ENCODE measurements at regions not wholly inside any gene's neighbourhood (a gene's known extent, or its start where the extent isn't known, plus 50 kb on each side); places are given as distances from the start of the nearest gene placed in this dataset.

DNA sequence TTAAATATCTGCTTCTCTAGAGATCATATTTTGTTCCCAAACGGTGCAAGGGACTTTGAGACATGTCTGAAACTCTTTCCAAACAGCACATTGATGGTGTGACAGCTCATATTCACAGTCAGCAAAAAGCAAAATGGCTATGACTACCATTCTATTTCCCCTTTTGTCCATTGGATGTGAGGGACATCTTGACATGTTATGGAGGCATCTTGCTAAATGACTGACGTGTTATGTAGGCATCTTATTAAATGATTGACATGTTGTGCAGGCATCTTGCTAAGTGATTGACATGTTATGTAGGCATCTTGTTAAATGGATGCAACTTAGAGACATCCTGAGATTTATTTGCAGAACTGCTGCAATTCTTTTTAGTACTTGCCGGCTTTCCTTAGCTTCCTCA, 255.8 kb downstream of the DLL1 start:
- CTCF ChIA-PET, result no interaction called here
- TF ChIP-seq, protein P1, sequence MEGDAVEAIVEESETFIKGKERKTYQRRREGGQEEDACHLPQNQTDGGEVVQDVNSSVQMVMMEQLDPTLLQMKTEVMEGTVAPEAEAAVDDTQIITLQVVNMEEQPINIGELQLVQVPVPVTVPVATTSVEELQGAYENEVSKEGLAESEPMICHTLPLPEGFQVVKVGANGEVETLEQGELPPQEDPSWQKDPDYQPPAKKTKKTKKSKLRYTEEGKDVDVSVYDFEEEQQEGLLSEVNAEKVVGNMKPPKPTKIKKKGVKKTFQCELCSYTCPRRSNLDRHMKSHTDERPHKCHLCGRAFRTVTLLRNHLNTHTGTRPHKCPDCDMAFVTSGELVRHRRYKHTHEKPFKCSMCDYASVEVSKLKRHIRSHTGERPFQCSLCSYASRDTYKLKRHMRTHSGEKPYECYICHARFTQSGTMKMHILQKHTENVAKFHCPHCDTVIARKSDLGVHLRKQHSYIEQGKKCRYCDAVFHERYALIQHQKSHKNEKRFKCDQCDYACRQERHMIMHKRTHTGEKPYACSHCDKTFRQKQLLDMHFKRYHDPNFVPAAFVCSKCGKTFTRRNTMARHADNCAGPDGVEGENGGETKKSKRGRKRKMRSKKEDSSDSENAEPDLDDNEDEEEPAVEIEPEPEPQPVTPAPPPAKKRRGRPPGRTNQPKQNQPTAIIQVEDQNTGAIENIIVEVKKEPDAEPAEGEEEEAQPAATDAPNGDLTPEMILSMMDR (conservative IDR thresholded peaks at IDR 0.05; ENCODE audit: low read depth), result no peak
- DNase-seq (ENCODE audit: low spot score), result no peak
- no peak overlapping the region for H3K27ac ChIP-seq
- POLR2A ChIA-PET (ENCODE audit: low non-redundant PET), result no interaction called here

DNA sequence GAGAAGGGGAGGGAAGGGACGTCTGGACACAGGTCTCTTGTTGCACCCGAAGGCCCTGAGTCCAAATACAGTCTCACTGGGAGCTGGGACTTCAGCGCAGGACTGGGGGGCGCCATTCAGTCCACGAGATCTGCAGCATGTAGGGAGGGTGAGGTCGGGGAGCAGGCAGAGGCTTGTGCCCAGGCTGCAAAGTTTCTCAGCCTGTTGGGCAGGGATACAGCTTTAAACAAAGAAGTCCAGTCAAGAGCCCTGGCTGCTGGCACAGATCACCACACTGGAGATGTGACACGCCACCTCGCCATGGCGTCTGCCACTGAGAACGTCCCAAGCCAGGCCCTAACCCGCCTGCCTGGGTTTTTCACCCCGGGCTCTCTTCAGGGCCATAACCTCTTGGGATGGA, 256.6 kb downstream of the DLL1 start:
- ChIA-PET POLR2A (ENCODE audit: low non-redundant PET) (no interaction called here), CTCF (no interaction called here)
- DNase-seq (ENCODE audit: low spot score), result no peak
- no peak overlapping the region for H3K27ac ChIP-seq
- TF ChIP-seq, protein P1 (conservative IDR thresholded peaks at IDR 0.05; ENCODE audit: low read depth), result no peak

DNA sequence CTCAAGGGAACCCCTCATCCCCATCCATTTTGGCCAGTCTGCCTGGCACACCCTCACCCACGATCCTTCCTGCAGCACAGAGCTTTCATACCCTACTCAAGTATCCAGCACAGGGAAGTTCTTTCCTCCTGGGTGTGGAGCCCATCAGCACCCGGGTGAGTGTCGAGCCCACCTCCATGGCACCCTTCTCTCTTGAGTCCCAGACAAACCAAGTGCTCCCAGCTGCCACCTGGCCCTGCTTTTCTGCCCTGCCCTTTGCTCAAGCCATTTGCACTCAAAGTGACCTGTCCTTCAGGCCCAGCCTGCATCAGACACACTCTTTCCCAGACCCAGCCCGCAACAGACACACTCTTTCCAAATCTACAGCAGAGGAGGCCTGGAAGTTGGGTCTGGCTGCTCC, 257.2 kb downstream of the DLL1 start:
- ChIA-PET CTCF (interaction anchor here (0.7 kb wide), 1 partner anchor 414 kb away, joined by 5 read pairs; no protein-coding TSS in a partner anchor), POLR2A (ENCODE audit: low non-redundant PET) (no interaction called here)
- no peak for DNase-seq (ENCODE audit: low spot score)
- TF ChIP-seq, protein P1 (conservative IDR thresholded peaks at IDR 0.05; ENCODE audit: low read depth), result no peak
- H3K27ac ChIP-seq, result no peak overlapping the region

DNA sequence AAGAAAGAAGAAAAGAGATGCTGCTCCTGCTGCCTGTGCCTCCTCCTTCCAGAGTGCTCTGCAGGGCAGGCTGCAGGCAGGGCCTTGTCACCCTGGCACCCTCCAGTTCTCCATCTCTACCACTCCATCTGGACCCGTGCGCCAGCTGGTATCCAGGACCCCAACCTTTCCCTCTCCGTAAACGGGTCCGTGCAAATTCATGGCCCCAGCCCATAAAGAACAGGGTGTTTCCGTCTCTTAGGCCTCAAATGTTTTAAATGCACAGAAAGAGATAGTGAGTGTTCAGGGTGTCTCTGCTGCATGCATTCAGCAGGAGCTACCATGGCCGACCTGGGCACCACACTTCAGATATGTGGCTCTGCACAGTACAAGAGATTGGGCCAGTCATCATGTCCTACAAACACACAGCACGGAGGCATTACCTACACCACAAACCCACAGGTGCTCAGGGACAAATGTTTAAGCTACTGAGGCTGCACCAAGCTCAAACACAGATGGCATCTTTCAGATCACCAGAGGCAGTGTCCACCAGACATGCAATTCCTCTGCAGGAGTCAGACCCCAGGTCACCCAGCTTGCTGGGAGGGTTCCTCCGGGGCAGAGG, 258.1 kb downstream of the DLL1 start:
- ChIA-PET CTCF (no interaction called here), POLR2A (ENCODE audit: low non-redundant PET) (no interaction called here)

DNA sequence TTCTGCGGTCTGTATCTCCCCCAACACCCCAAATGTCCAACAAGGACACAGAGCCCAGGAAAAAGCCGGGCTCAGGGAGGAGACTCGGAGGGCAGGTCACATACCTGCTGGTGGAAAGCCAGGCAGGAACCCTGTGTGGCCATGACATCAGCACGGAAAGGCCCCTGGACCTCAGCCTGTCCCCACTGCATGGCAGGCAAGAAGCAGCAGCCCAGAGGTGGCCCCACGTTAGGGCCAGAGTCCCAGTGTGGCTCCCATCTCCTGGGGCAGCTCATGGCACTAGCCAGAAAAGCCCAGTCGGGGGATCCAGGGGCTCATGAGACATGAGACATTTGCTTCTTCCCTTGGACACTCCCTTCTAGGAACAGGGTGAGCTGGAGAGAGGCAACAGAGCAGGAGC, 258.7 kb downstream of the DLL1 start:
- TF ChIP-seq, protein P1 (conservative IDR thresholded peaks at IDR 0.05; ENCODE audit: low read depth), result no peak
- ChIA-PET POLR2A (ENCODE audit: low non-redundant PET) (no interaction called here), CTCF (no interaction called here)
- no peak overlapping the region for H3K27ac ChIP-seq
- no peak for DNase-seq (ENCODE audit: low spot score)

More for the DNA sequence above, 258.1 kb downstream of the DLL1 start:
- H3K27ac ChIP-seq, result no peak overlapping the region
- TF ChIP-seq, protein P1 (conservative IDR thresholded peaks at IDR 0.05; ENCODE audit: low read depth), result no peak
- DNase-seq (ENCODE audit: low spot score), result no peak

DNA sequence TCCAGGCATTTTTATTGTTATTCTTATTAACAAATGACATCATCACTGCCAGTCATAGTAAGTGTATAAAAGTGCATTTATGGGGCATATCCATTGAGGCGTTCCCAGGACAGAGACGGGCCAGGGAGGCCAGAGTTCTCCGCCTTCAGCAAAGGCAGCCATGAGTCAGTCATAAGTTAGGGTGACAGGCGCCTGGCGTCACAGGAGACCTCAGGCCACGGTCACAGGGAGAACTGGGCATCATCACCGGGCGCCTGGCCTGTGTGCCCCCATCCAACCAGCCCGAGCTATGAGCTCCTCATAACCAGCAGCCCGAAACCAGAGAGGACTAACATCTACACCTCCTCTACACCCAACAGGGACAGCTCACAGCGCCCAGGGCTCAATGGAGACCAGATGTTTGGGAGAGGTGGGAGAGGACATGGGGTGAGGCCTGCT, 259.2 kb downstream of the DLL1 start:
- CTCF ChIA-PET, result no interaction called here
- no peak overlapping the region for H3K27ac ChIP-seq
- no peak for DNase-seq (ENCODE audit: low spot score)
- TF ChIP-seq, protein P1 (conservative IDR thresholded peaks at IDR 0.05; ENCODE audit: low read depth), result no peak
- POLR2A ChIA-PET (ENCODE audit: low non-redundant PET), result no interaction called here

Data from RWPE1 (cell line).